K562 (cell line): ENCODE measurements at regions not wholly inside any gene's neighbourhood (a gene's known extent, or its start where the extent isn't known, plus 50 kb on each side); places are given as distances from the start of the nearest gene placed in this dataset.

ENCODE experiments used
- ARID1B ChIP-seq: fragments of 450-650 bp; IDR thresholded peaks from 2 replicates; pipeline ENCODE4 v1.6.1; 2016; ENCODE audit warnings: antibody characterized with exemption, mild to moderate bottlenecking, inconsistent platforms
- BRCA1 ChIP-seq, 2 experiments: fragments of 450-650 bp in 1 of 2; sonication (generic) in 1 of 2; formaldehyde crosslinking in 1 of 2; IDR thresholded peaks; 2 replicates each; pipeline versions ENCODE4 v1.5.0 to v1.6.1; 2017 to 2020; ENCODE audit warnings: mild to moderate bottlenecking in 1 of 2, missing genetic modification reagents in 1 of 2
- CEBPB ChIP-seq: fragments of 450-650 bp; IDR thresholded peaks from 2 replicates; pipeline ENCODE4 v1.6.1; 2016; ENCODE audit warnings: missing genetic modification characterization, missing compliant biosample characterization
- MAFG ChIP-seq: fragments of 450-650 bp; conservative IDR thresholded peaks from 2 replicates; pipeline ENCODE4 v1.6.1; 2016; ENCODE audit warnings: missing genetic modification characterization, missing compliant biosample characterization
- MCM7 ChIP-seq, 2 experiments: fragments of 450-650 bp; IDR thresholded peaks; 2 replicates each; pipeline ENCODE4 v1.6.1; 2016 to 2018
- MXI1 ChIP-seq: IDR thresholded peaks from 2 replicates; pipeline ENCODE4 v1.6.1; 2011; ENCODE audit warnings: low read depth, mild to moderate bottlenecking, improper control_type of control experiment, low read length
- POLR2A ChIP-seq: fragments of 450-650 bp; conservative IDR thresholded peaks from 2 replicates; pipeline ENCODE4 v1.6.1; 2016
- ZNF436 ChIP-seq: fragments of 250-450, 450-650 bp; sonication (Bioruptor Pico); formaldehyde crosslinking; IDR thresholded peaks from 2 replicates; pipeline ENCODE4 v1.7.0; 2020; ENCODE audit warnings: mild to moderate bottlenecking
- TF ChIP-seq, protein P1 (sequence below): sonication (generic); formaldehyde crosslinking; IDR thresholded peaks from 2 replicates; pipeline ENCODE4 v1.5.0; 2020; ENCODE audit warnings: missing genetic modification reagents
- TF ChIP-seq, protein P2 (sequence below), 3 experiments: IDR thresholded peaks in 2 of 3; conservative IDR thresholded peaks in 1 of 3; 2 replicates each; pipeline ENCODE4 v1.5.1; 2011 to 2012; ENCODE audit warnings: low read length in 3 of 3, mild to moderate bottlenecking in 3 of 3, control low read depth in 2 of 3, improper control_type of control experiment in 1 of 3, inconsistent platforms in 1 of 3, low read depth in 1 of 3, mixed read lengths in 1 of 3, moderate library complexity in 1 of 3; ENCODE audit not compliant: insufficient read depth in 2 of 3
- TF ChIP-seq, protein P3 (sequence below), 2 experiments: fragments of 450-650 bp; formaldehyde crosslinking in 1 of 2; IDR thresholded peaks; 2 replicates each; pipeline versions ENCODE4 v1.4.0 to v1.6.1; 2014 to 2020; ENCODE audit warnings: mild to moderate bottlenecking in 2 of 2, borderline replicate concordance in 1 of 2, low read depth in 1 of 2
- TF ChIP-seq, protein P4 (sequence below): fragments of 450-650 bp; IDR thresholded peaks from 2 replicates; pipeline ENCODE4 v1.6.1; 2014; ENCODE audit warnings: low read depth, mild to moderate bottlenecking, moderate library complexity, borderline replicate concordance

DNA sequence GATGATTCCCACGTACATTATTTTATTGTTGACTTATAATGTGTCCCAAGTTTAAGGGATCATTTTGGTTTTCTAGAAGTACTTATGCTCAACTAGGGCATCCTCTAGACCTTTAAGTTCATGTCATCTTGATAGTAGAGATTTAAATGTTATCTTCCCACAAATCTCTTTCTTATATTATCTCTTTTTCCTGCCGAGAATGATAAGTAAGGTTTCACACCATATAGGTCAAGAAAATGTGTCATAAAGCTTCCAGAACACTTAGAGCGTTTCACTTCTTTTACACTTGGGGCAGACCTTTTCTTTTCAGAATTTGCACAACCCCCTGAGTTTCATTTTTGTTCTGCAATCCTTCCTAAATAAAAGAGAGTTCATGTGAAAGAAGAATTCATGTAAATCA lies 142.0 kb upstream of the CBLB start:
- TF ChIP-seq ZNF436 (no peak), MXI1 (no peak), ARID1B (no peak), BRCA1 (IDR thresholded peaks at IDR 0.05) (no peak), BRCA1 (CRISPR knock-in tag; IDR thresholded peaks at IDR 0.05) (no peak), POLR2A (no peak), MCM7 (IDR thresholded peaks at IDR 0.05) (no peak), MAFG (tag) (no peak), CEBPB (no peak)
- TF ChIP-seq, protein P1, sequence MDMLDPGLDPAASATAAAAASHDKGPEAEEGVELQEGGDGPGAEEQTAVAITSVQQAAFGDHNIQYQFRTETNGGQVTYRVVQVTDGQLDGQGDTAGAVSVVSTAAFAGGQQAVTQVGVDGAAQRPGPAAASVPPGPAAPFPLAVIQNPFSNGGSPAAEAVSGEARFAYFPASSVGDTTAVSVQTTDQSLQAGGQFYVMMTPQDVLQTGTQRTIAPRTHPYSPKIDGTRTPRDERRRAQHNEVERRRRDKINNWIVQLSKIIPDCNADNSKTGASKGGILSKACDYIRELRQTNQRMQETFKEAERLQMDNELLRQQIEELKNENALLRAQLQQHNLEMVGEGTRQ (CRISPR knock-in tag), result no peak
- TF ChIP-seq, protein P2, sequence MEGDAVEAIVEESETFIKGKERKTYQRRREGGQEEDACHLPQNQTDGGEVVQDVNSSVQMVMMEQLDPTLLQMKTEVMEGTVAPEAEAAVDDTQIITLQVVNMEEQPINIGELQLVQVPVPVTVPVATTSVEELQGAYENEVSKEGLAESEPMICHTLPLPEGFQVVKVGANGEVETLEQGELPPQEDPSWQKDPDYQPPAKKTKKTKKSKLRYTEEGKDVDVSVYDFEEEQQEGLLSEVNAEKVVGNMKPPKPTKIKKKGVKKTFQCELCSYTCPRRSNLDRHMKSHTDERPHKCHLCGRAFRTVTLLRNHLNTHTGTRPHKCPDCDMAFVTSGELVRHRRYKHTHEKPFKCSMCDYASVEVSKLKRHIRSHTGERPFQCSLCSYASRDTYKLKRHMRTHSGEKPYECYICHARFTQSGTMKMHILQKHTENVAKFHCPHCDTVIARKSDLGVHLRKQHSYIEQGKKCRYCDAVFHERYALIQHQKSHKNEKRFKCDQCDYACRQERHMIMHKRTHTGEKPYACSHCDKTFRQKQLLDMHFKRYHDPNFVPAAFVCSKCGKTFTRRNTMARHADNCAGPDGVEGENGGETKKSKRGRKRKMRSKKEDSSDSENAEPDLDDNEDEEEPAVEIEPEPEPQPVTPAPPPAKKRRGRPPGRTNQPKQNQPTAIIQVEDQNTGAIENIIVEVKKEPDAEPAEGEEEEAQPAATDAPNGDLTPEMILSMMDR (IDR thresholded peaks at IDR 0.05 in 2 of 3, conservative IDR thresholded peaks at IDR 0.05 in 1 of 3; ENCODE audit: insufficient read depth in 2 of 3, low read depth in 1 of 3, low read length in 3 of 3), result no peak
- TF ChIP-seq, protein P3, sequence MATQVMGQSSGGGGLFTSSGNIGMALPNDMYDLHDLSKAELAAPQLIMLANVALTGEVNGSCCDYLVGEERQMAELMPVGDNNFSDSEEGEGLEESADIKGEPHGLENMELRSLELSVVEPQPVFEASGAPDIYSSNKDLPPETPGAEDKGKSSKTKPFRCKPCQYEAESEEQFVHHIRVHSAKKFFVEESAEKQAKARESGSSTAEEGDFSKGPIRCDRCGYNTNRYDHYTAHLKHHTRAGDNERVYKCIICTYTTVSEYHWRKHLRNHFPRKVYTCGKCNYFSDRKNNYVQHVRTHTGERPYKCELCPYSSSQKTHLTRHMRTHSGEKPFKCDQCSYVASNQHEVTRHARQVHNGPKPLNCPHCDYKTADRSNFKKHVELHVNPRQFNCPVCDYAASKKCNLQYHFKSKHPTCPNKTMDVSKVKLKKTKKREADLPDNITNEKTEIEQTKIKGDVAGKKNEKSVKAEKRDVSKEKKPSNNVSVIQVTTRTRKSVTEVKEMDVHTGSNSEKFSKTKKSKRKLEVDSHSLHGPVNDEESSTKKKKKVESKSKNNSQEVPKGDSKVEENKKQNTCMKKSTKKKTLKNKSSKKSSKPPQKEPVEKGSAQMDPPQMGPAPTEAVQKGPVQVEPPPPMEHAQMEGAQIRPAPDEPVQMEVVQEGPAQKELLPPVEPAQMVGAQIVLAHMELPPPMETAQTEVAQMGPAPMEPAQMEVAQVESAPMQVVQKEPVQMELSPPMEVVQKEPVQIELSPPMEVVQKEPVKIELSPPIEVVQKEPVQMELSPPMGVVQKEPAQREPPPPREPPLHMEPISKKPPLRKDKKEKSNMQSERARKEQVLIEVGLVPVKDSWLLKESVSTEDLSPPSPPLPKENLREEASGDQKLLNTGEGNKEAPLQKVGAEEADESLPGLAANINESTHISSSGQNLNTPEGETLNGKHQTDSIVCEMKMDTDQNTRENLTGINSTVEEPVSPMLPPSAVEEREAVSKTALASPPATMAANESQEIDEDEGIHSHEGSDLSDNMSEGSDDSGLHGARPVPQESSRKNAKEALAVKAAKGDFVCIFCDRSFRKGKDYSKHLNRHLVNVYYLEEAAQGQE (IDR thresholded peaks at IDR 0.05; ENCODE audit: borderline replicate concordance), result no peak
- TF ChIP-seq, protein P3 (CRISPR knock-in tag; IDR thresholded peaks at IDR 0.05; ENCODE audit: low read depth), result no peak
- TF ChIP-seq, protein P4, sequence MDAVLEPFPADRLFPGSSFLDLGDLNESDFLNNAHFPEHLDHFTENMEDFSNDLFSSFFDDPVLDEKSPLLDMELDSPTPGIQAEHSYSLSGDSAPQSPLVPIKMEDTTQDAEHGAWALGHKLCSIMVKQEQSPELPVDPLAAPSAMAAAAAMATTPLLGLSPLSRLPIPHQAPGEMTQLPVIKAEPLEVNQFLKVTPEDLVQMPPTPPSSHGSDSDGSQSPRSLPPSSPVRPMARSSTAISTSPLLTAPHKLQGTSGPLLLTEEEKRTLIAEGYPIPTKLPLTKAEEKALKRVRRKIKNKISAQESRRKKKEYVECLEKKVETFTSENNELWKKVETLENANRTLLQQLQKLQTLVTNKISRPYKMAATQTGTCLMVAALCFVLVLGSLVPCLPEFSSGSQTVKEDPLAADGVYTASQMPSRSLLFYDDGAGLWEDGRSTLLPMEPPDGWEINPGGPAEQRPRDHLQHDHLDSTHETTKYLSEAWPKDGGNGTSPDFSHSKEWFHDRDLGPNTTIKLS, result no peak
